HG02885 (cell line): ENCODE measurements at regions not wholly inside any gene's neighbourhood (a gene's known extent, or its start where the extent isn't known, plus 50 kb on each side); places are given as distances from the start of the nearest gene placed in this dataset.
"Not testable (repeated sequence)": the region's sequence is repeated elsewhere in the genome, so short reads cannot be mapped to it uniquely, and the experiment has no call there.

Experiments
- ATAC-seq: cut with Tn5 transposase; IDR thresholded peaks from one replicate; pipeline ENCODE4 v1.9.1; 2021; ENCODE audit warnings: mild to moderate bottlenecking; ENCODE audit not compliant: unreplicated experiment, poor library complexity

GRCh38 chr7:113338071-113338696 is 219.8 kb upstream of the SMIM30 start:
- ATAC-seq, result no peak

GRCh38 chr7:113336838-113337237 is 218.5 kb upstream of the SMIM30 start:
- ATAC-seq, result not testable (repeated sequence)

GRCh38 chr7:113331155-113331898 is 213.0 kb upstream of the SMIM30 start:
- ATAC-seq, result no peak

- ATAC-seq, result no peak
These were observed 202.8 kb upstream of the SMIM30 start for GRCh38 chr7:113321201-113321600.

GRCh38 chr7:113320419-113320818 is 202.1 kb upstream of the SMIM30 start:
- no peak for ATAC-seq

GRCh38 chr7:113314594-113314993 is 196.2 kb upstream of the SMIM30 start:
- no peak for ATAC-seq

GRCh38 chr7:113308399-113308798 is 190.0 kb upstream of the SMIM30 start:
- ATAC-seq, result no peak

- no peak for ATAC-seq
These were observed 188.8 kb upstream of the SMIM30 start for GRCh38 chr7:113307147-113307546.

GRCh38 chr7:113306302-113306701 is 187.9 kb upstream of the SMIM30 start:
- ATAC-seq, result no peak

GRCh38 chr7:113304104-113304503 is 185.8 kb upstream of the SMIM30 start:
- ATAC-seq, result no peak

GRCh38 chr7:113303388-113303787 is 185.0 kb upstream of the SMIM30 start:
- ATAC-seq, result not testable (repeated sequence)

- ATAC-seq, result no peak
These were observed 183.6 kb upstream of the SMIM30 start for GRCh38 chr7:113301983-113302382.

- ATAC-seq, result no peak
These were observed 182.8 kb upstream of the SMIM30 start for GRCh38 chr7:113301141-113301540.

GRCh38 chr7:113299748-113300147 is 181.4 kb upstream of the SMIM30 start:
- ATAC-seq, result no peak

GRCh38 chr7:113298501-113298900 is 180.1 kb upstream of the SMIM30 start:
- ATAC-seq, result no peak

- no peak for ATAC-seq
These were observed 176.4 kb upstream of the SMIM30 start for GRCh38 chr7:113294750-113295149.

- ATAC-seq, result no peak
These were observed 173.8 kb upstream of the SMIM30 start for GRCh38 chr7:113292105-113292504.

GRCh38 chr7:113291058-113291457 is 172.7 kb upstream of the SMIM30 start:
- ATAC-seq, result no peak

GRCh38 chr7:113289140-113289740 is 170.9 kb upstream of the SMIM30 start:
- peak; percentile 79 for ATAC-seq

GRCh38 chr7:113285411-113285810 is 167.1 kb upstream of the SMIM30 start:
- ATAC-seq, result no peak

- ATAC-seq, result no peak
These were observed 165.5 kb upstream of the SMIM30 start for GRCh38 chr7:113283861-113284260.

- no peak for ATAC-seq
These were observed 164.5 kb upstream of the SMIM30 start for GRCh38 chr7:113282875-113283274.
